Endothelial cell (in vitro differentiated cells): ENCODE measurements at regions not wholly inside any gene's neighbourhood (a gene's known extent, or its start where the extent isn't known, plus 50 kb on each side); places are given as distances from the start of the nearest gene placed in this dataset.
"Not testable (repeated sequence)": the region's sequence is repeated elsewhere in the genome, so short reads cannot be mapped to it uniquely, and the experiment has no call there.

ENCODE experiments used
- DNase-seq: peaks from one replicate; pipeline ENCODE4 v3.0.0; 2021; ENCODE audit warnings: low spot score
- H3K27ac Mint-ChIP-seq: one replicate; pipeline ENCODE4 v1.8.0; 2021; ENCODE audit warnings: mixed read lengths, inconsistent platforms; ENCODE audit not compliant: unreplicated experiment
- H3K27me3 Mint-ChIP-seq: one replicate; pipeline ENCODE4 v1.8.0; 2021; ENCODE audit warnings: mild to moderate bottlenecking, moderate library complexity, mixed read lengths, inconsistent platforms; ENCODE audit not compliant: unreplicated experiment
- H3K36me3 Mint-ChIP-seq: one replicate; pipeline ENCODE4 v1.8.0; 2021; ENCODE audit warnings: mild to moderate bottlenecking, low read depth, mixed read lengths, inconsistent platforms; ENCODE audit not compliant: unreplicated experiment
- H3K4me1 Mint-ChIP-seq: one replicate; pipeline ENCODE4 v1.8.0; 2021; ENCODE audit warnings: mild to moderate bottlenecking, mixed read lengths, inconsistent platforms; ENCODE audit not compliant: unreplicated experiment
- H3K4me3 Mint-ChIP-seq: one replicate; pipeline ENCODE4 v1.8.0; 2021; ENCODE audit warnings: mild to moderate bottlenecking, mixed read lengths, inconsistent platforms; ENCODE audit not compliant: unreplicated experiment
- H3K9me3 Mint-ChIP-seq: one replicate; pipeline ENCODE4 v1.8.0; 2021; ENCODE audit warnings: mixed read lengths, inconsistent platforms; ENCODE audit not compliant: unreplicated experiment
- TF ChIP-seq, protein P1 (sequence below): fragments of 200-600 bp; sonication (generic); IDR thresholded peaks from one replicate; pipeline ENCODE4 v1.5.0; 2021; ENCODE audit warnings: antibody characterized with exemption; ENCODE audit not compliant: unreplicated experiment

DNA sequence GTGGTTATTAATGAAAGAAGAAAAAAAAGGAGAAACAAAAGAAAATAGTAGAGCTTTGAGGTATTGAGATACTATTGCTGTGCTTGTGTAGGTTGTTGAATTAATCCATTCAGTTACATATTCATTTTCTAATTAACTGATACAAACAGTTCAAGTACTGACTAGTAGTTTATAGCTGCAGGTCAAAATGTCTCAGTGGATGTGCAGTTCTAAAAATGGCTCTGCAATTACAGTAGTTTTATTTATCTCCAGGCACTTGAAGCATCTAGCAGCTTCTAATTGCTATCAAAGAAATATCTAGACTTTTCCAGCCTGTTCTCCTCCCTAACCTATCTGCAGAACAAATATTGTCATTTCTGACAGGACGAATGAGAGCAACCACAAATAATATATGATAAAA is 1887.7 kb upstream of the PCDH7 start:
- TF ChIP-seq, protein P1, sequence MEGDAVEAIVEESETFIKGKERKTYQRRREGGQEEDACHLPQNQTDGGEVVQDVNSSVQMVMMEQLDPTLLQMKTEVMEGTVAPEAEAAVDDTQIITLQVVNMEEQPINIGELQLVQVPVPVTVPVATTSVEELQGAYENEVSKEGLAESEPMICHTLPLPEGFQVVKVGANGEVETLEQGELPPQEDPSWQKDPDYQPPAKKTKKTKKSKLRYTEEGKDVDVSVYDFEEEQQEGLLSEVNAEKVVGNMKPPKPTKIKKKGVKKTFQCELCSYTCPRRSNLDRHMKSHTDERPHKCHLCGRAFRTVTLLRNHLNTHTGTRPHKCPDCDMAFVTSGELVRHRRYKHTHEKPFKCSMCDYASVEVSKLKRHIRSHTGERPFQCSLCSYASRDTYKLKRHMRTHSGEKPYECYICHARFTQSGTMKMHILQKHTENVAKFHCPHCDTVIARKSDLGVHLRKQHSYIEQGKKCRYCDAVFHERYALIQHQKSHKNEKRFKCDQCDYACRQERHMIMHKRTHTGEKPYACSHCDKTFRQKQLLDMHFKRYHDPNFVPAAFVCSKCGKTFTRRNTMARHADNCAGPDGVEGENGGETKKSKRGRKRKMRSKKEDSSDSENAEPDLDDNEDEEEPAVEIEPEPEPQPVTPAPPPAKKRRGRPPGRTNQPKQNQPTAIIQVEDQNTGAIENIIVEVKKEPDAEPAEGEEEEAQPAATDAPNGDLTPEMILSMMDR: no peak
- no peak overlapping the region for H3K4me3 Mint-ChIP-seq
- no peaks in the 10 kb centered on the region for H3K27me3 Mint-ChIP-seq
- H3K36me3 Mint-ChIP-seq: no peaks in the 10 kb centered on the region
- no peaks in the 10 kb centered on the region for H3K9me3 Mint-ChIP-seq
- no peak overlapping the region for H3K27ac Mint-ChIP-seq
- no peaks in the 10 kb centered on the region for H3K4me1 Mint-ChIP-seq
- no peak for DNase-seq

DNA sequence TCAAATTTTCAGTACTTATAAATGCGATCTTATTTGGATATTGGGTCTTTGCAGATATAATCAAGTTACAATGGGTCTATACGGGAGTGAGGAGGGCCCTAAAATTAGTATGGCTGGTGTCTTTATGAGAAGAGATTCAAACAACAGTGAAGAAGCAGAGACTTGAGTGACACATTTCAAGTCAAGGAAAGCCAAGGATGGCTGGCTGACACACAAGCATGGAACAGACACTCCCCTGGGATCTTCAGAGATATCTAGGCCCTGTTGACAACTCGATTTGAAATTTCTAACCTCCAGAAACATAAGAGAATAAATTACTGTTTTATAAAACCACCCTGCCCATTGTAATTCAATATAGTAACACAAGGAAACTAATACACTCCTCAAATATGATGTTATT is 1886.0 kb upstream of the PCDH7 start:
- TF ChIP-seq, protein P1: no peak
- no peak overlapping the region for H3K27ac Mint-ChIP-seq
- no peaks in the 10 kb centered on the region for H3K27me3 Mint-ChIP-seq
- H3K4me3 Mint-ChIP-seq: no peak overlapping the region
- H3K9me3 Mint-ChIP-seq: no peaks in the 10 kb centered on the region
- H3K36me3 Mint-ChIP-seq: no peaks in the 10 kb centered on the region
- no peaks in the 10 kb centered on the region for H3K4me1 Mint-ChIP-seq
- no peak for DNase-seq

DNA sequence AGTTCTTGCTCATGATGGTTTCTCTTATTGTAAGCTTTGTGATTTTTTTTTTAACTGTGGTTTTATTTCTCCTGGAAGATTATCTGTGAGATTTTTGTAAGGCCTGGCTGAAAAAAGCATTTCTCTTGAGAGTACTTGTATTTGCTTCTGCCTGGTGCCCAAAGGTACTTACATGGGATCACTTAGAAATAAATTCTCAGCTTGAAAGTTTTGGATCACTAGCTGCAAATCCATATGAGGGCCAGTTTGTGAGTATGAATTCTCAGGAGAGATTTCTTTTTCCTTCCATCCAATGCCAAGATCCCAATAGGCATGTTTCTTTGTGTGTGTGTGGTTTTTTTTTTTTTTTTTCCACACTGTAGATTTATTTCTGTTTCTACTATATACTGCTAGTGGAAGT is 1884.7 kb upstream of the PCDH7 start:
- Mint-ChIP-seq H3K4me3 (no peak overlapping the region), H3K27me3 (no peaks in the 10 kb centered on the region), H3K27ac (no peak overlapping the region), H3K9me3 (no peaks in the 10 kb centered on the region), H3K36me3 (no peaks in the 10 kb centered on the region), H3K4me1 (no peaks in the 10 kb centered on the region)
- TF ChIP-seq, protein P1: no peak
- no peak for DNase-seq

DNA sequence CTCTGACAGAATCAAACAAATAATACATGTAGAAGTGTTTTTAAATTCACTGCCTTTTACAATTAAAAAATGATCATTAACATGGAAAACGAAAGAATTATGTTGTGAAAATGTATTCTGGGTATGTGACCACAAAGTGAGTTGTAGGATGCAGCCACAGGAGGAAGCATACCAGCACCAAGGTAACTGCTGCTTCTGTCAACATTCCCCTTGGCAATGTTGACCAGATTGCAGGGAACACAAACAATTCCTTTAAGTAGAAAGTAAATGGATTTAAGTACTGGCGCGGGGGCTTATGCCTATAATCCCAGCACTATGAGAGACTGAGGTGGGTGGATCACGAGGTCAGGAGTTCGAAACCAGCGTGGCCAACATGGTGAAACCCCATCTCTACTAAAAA is 1877.9 kb upstream of the PCDH7 start:
- TF ChIP-seq, protein P1: no peak
- no peaks in the 10 kb centered on the region for H3K9me3 Mint-ChIP-seq
- H3K27me3 Mint-ChIP-seq: no peaks in the 10 kb centered on the region
- H3K36me3 Mint-ChIP-seq: no peaks in the 10 kb centered on the region
- H3K4me1 Mint-ChIP-seq: no peaks in the 10 kb centered on the region
- DNase-seq: no peak
- H3K4me3 Mint-ChIP-seq: no peak overlapping the region
- no peak overlapping the region for H3K27ac Mint-ChIP-seq

DNA sequence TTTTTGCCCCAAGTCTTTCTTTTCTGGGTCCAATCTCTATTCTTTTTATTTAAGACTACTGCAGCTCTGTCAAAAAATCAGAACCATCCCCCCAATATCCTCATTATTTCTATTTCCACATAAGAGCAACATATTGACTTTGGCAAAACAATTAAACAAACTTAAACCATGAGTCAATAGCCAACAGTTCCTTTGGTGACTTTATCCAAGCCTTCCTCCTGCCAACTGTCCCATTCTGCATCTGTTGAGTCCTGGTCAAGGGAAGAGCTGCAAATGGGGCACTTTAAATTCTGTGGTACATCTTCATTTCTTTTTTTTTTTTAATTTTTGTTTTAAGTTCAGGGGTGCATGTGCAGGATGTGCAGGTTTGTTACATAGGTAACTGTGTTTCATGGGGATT is 1875.0 kb upstream of the PCDH7 start:
- Mint-ChIP-seq H3K27ac (no peak overlapping the region), H3K4me1 (peaks cover 9% of the 10 kb centered on the region), H3K36me3 (no peaks in the 10 kb centered on the region), H3K27me3 (no peaks in the 10 kb centered on the region), H3K4me3 (no peak overlapping the region), H3K9me3 (no peaks in the 10 kb centered on the region)
- TF ChIP-seq, protein P1: no peak
- no peak for DNase-seq

DNA sequence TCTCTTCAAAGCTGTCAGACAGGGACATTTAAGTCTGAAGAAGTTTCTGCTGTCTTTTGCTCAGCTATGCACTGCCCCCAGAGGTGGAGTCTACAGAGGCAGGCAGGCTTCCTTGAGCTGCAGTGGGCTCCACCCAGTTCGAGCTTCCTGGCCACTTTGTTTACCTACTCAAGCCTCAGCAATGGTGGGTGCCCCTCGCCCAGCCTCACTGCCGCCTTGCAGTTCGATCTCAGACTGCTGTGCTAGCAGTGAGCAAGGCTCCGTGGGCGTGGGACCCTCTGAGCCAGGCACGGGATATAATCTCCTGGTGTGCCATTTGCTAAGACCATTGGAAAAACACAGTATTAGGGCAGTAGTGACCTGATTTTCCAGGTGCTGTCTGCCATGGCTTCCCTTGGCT is 1863.1 kb upstream of the PCDH7 start:
- not testable (repeated sequence) for H3K4me1 Mint-ChIP-seq, H3K36me3 Mint-ChIP-seq, H3K27ac Mint-ChIP-seq, H3K9me3 Mint-ChIP-seq, H3K4me3 Mint-ChIP-seq, H3K27me3 Mint-ChIP-seq, DNase-seq
